ENCODE measurements at regions not wholly inside any gene's neighbourhood (a gene's known extent, or its start where the extent isn't known, plus 50 kb on each side); places are given as distances from the start of the nearest gene placed in this dataset.

DNA sequence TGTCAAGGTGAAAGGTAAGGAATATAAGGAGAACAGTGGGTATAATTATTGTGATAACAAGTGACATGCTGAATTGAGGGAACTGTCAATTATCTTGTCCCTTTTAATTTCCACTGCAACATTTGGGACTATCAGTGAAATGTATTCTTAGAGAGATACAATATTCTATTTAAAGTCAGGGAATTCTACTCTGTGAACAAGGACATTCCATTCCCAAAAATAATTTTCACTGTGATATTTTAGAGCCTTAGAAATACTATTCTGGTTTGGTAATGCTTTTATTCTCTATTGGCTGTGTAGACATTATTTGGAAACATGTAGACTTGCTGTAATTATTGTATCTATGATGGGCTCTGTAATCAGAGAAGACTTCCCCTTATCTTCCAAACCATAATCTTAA is 248.0 kb upstream of the PCSK5 start:
- Histone ChIP-seq H3K4me2 (ENCODE audit: low read length) (no peak overlapping the region), H2AFZ (ENCODE audit: low read depth, low read length, poor library complexity, severe bottlenecking) (no peak overlapping the region), H3K79me2 (ENCODE audit: insufficient read depth, low read length) (no peaks in the 10 kb centered on the region), H3K9me3 (ENCODE audit: control insufficient read depth in 1 of 2, insufficient read depth in 1 of 2, low read depth in 1 of 2, low read length in 2 of 2) (no peaks in the 10 kb centered on the region), H3K36me3 (ENCODE audit: control insufficient read depth in 1 of 2, insufficient read depth in 2 of 2, low read length in 2 of 2) (no peaks in the 10 kb centered on the region), H3K27ac (ENCODE audit: low read depth, low read length) (no peak overlapping the region), H3K9me2 (ENCODE audit: insufficient read depth) (no peaks in the 10 kb centered on the region), H3K4me1 (ENCODE audit: control insufficient read depth in 1 of 2, insufficient read depth in 2 of 2, low read length in 2 of 2) (no peaks in the 10 kb centered on the region), H3K9ac (ENCODE audit: low read length) (no peak overlapping the region), H4K20me1 (ENCODE audit: insufficient read depth) (no peaks in the 10 kb centered on the region), H3K4me3 (replicated peaks in 1 of 2; ENCODE audit: low read depth in 1 of 2, low read length in 2 of 2) (no peak overlapping the region), H3K27me3 (ENCODE audit: insufficient read depth, low read length) (0 out of 2 replicates have a peak, but pooled peaks cover 4% of the 10 kb centered on the region)
- no TSS peak for BruUV-seq (replicated peaks)
- no peak for TF ChIP-seq FOSL1 (IDR thresholded peaks at IDR 0.05; ENCODE audit: low read depth)
- TF ChIP-seq, protein P1, sequence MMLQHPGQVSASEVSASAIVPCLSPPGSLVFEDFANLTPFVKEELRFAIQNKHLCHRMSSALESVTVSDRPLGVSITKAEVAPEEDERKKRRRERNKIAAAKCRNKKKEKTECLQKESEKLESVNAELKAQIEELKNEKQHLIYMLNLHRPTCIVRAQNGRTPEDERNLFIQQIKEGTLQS (IDR thresholded peaks at IDR 0.05), result no peak
- TF ChIP-seq YY1 (IDR thresholded peaks at IDR 0.05; ENCODE audit: extremely low read depth, insufficient replicate concordance, low read depth, low read length), result no peak
- TF ChIP-seq, protein P2, sequence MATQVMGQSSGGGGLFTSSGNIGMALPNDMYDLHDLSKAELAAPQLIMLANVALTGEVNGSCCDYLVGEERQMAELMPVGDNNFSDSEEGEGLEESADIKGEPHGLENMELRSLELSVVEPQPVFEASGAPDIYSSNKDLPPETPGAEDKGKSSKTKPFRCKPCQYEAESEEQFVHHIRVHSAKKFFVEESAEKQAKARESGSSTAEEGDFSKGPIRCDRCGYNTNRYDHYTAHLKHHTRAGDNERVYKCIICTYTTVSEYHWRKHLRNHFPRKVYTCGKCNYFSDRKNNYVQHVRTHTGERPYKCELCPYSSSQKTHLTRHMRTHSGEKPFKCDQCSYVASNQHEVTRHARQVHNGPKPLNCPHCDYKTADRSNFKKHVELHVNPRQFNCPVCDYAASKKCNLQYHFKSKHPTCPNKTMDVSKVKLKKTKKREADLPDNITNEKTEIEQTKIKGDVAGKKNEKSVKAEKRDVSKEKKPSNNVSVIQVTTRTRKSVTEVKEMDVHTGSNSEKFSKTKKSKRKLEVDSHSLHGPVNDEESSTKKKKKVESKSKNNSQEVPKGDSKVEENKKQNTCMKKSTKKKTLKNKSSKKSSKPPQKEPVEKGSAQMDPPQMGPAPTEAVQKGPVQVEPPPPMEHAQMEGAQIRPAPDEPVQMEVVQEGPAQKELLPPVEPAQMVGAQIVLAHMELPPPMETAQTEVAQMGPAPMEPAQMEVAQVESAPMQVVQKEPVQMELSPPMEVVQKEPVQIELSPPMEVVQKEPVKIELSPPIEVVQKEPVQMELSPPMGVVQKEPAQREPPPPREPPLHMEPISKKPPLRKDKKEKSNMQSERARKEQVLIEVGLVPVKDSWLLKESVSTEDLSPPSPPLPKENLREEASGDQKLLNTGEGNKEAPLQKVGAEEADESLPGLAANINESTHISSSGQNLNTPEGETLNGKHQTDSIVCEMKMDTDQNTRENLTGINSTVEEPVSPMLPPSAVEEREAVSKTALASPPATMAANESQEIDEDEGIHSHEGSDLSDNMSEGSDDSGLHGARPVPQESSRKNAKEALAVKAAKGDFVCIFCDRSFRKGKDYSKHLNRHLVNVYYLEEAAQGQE (IDR thresholded peaks at IDR 0.05; ENCODE audit: low read depth), result no peak
- DNase-seq (ENCODE audit: low read depth, low spot score), result no peak
- CTCF ChIA-PET, result no interaction called here
- ATAC-seq, result no peak
- RAD21 ChIA-PET (ENCODE audit: low non-redundant PET in 1 of 2, low total read pairs in 2 of 2, uncharacterized antibody in 2 of 2, unreplicated experiment in 2 of 2), result no interaction called here
- intact Hi-C loops (cut with micrococcal nuclease), result no loop called here
- POLR2A ChIA-PET, result no interaction called here

DNA sequence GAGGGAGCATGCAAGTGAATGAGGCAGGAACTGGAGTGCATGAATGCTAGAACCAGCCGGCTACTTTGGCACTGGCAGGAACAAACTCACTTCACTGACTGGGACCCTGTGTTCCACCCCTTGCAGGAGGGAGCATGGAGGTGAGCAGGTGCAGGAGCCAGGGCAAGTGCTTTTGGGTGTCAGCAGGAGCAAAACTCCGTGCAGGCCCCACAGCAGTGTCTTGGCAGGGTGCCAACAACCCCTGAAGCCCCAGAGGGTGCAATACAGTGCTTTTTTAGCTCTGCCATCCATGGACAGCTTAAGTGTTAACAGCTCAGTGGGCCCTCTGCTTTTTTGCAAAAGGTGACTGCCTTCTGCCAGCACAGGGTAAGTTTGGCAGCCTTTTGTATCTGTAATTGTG is 245.8 kb upstream of the PCSK5 start:
- Histone ChIP-seq H3K79me2 (ENCODE audit: insufficient read depth, low read length) (no peaks in the 10 kb centered on the region), H3K27me3 (ENCODE audit: insufficient read depth, low read length) (0 out of 2 replicates have a peak, but pooled peaks cover 6% of the 10 kb centered on the region), H3K4me3 (replicated peaks in 1 of 2; ENCODE audit: low read depth in 1 of 2, low read length in 2 of 2) (no peak overlapping the region), H2AFZ (ENCODE audit: low read depth, low read length, poor library complexity, severe bottlenecking) (no peak overlapping the region), H3K9ac (ENCODE audit: low read length) (no peak overlapping the region), H3K9me3 (ENCODE audit: control insufficient read depth in 1 of 2, insufficient read depth in 1 of 2, low read depth in 1 of 2, low read length in 2 of 2) (no peaks in the 10 kb centered on the region), H3K27ac (ENCODE audit: low read depth, low read length) (no peak overlapping the region), H3K36me3 (ENCODE audit: control insufficient read depth in 1 of 2, insufficient read depth in 2 of 2, low read length in 2 of 2) (no peaks in the 10 kb centered on the region), H3K4me1 (ENCODE audit: control insufficient read depth in 1 of 2, insufficient read depth in 2 of 2, low read length in 2 of 2) (no peaks in the 10 kb centered on the region), H3K9me2 (ENCODE audit: insufficient read depth) (no peaks in the 10 kb centered on the region), H3K4me2 (ENCODE audit: low read length) (no peak overlapping the region), H4K20me1 (ENCODE audit: insufficient read depth) (no peaks in the 10 kb centered on the region)
- ChIA-PET RAD21 (ENCODE audit: low non-redundant PET in 1 of 2, low total read pairs in 2 of 2, uncharacterized antibody in 2 of 2, unreplicated experiment in 2 of 2) (no interaction called here), POLR2A (no interaction called here), CTCF (no interaction called here)
- TF ChIP-seq CEBPB (IDR thresholded peaks at IDR 0.05; ENCODE audit: low read depth) (no peak), SP1 (IDR thresholded peaks at IDR 0.05; ENCODE audit: low read depth) (no peak), JUND (IDR thresholded peaks at IDR 0.05) (no peak), EZH2 (IDR thresholded peaks at IDR 0.05) (no peak), POLR2A (IDR thresholded peaks at IDR 0.05; ENCODE audit: borderline replicate concordance, extremely low read depth, insufficient read depth, insufficient read length) (no peak), EZH2phosphoT487 (IDR thresholded peaks at IDR 0.05; ENCODE audit: borderline replicate concordance) (no peak), POLR2AphosphoS5 (IDR thresholded peaks at IDR 0.05; ENCODE audit: low read depth, low read length) (no peak)
- BruUV-seq (replicated peaks), result no TSS peak
- ATAC-seq, result no peak
- intact Hi-C loops (cut with micrococcal nuclease), result no loop called here
- no peak for DNase-seq (ENCODE audit: low read depth, low spot score)
